Neural progenitor cell (in vitro differentiated cells): ENCODE measurements at regions not wholly inside any gene's neighbourhood (a gene's known extent, or its start where the extent isn't known, plus 50 kb on each side); places are given as distances from the start of the nearest gene placed in this dataset.
A peak's percentile ranks its signal among the peaks of the same experiment; 100 is the strongest.

ENCODE experiments used
- DNase-seq: peaks from one replicate; pipeline ENCODE4 v3.0.0-alpha.2; 2016; ENCODE audit warnings: low spot score
- H2AFZ ChIP-seq: fragments of 200-600 bp; sonication (generic); replicated peaks from 2 replicates; pipeline ENCODE4 v1.6.1; 2016; ENCODE audit warnings: antibody characterized with exemption
- H3F3A ChIP-seq: fragments of 200-600 bp; sonication (generic); 2 replicates; pipeline ENCODE4 v1.6.1; 2016; ENCODE audit warnings: antibody characterized with exemption, low read depth
- H3K27ac ChIP-seq: fragments of 200-600 bp; sonication (generic); 2 replicates; pipeline ENCODE4 v1.5.1; 2016; ENCODE audit warnings: mild to moderate bottlenecking
- H3K27me3 ChIP-seq: fragments of 200-600 bp; sonication (generic); 2 replicates; pipeline ENCODE4 v1.6.1; 2016; ENCODE audit warnings: mild to moderate bottlenecking, moderate library complexity
- H3K36me3 ChIP-seq: fragments of 200-600 bp; sonication (generic); 2 replicates; pipeline ENCODE4 v1.5.1; 2016
- H3K4me1 ChIP-seq: fragments of 200-600 bp; sonication (generic); 2 replicates; pipeline ENCODE4 v1.6.1; 2016; ENCODE audit warnings: mixed run types
- H3K4me2 ChIP-seq: fragments of 200-600 bp; sonication (generic); 2 replicates; pipeline ENCODE4 v1.6.1; 2016
- H3K4me3 ChIP-seq: fragments of 200-600 bp; sonication (generic); 2 replicates; pipeline ENCODE4 v1.5.1; 2016
- H3K79me2 ChIP-seq: fragments of 200-600 bp; sonication (generic); 2 replicates; pipeline ENCODE4 v1.6.1; 2016; ENCODE audit warnings: low read depth
- H3K9ac ChIP-seq: fragments of 200-600 bp; sonication (generic); 2 replicates; pipeline ENCODE4 v1.6.1; 2016
- H3K9me3 ChIP-seq: fragments of 200-600 bp; sonication (generic); 2 replicates; pipeline ENCODE4 v1.5.1; 2016; ENCODE audit warnings: low read depth
- H4K20me1 ChIP-seq: fragments of 200-600 bp; sonication (generic); 2 replicates; pipeline ENCODE4 v1.6.1; 2016; ENCODE audit warnings: low read depth
- H3K27ac Mint-ChIP-seq: 3 replicates; pipeline ENCODE4 v1.8.0; 2021; ENCODE audit warnings: mixed read lengths
- H3K27me3 Mint-ChIP-seq: 2 replicates; pipeline ENCODE4 v1.8.0; 2022; ENCODE audit warnings: low read depth, mild to moderate bottlenecking, inconsistent platforms, moderate library complexity, mixed read lengths; ENCODE audit not compliant: insufficient read depth
- H3K36me3 Mint-ChIP-seq: 3 replicates; pipeline ENCODE4 v1.8.0; 2021; ENCODE audit warnings: mixed read lengths
- H3K4me1 Mint-ChIP-seq: 3 replicates; pipeline ENCODE4 v1.8.0; 2021; ENCODE audit warnings: mixed read lengths
- H3K4me3 Mint-ChIP-seq: 3 replicates; pipeline ENCODE4 v1.8.0; 2021; ENCODE audit warnings: mild to moderate bottlenecking, moderate library complexity, mixed read lengths
- H3K9me3 Mint-ChIP-seq: 3 replicates; pipeline ENCODE4 v1.8.0; 2020; ENCODE audit warnings: mixed read lengths
- CTCF ChIP-seq: fragments of 200-600 bp; sonication (generic); IDR thresholded peaks from 2 replicates; pipeline ENCODE4 v1.5.1; 2017; ENCODE audit warnings: antibody characterized with exemption, mild to moderate bottlenecking
- EZH2 ChIP-seq: fragments of 200-600 bp; sonication (generic); IDR thresholded peaks from 2 replicates; pipeline ENCODE4 v1.6.1; 2017; ENCODE audit warnings: antibody characterized with exemption, mild to moderate bottlenecking, moderate library complexity
- EZH2phosphoT487 ChIP-seq: fragments of 200-600 bp; sonication (generic); IDR thresholded peaks from 2 replicates; pipeline ENCODE4 v1.6.1; 2017; ENCODE audit warnings: antibody characterized with exemption

- no peak overlapping the region for H3K4me3 Mint-ChIP-seq
- no peaks in the 10 kb centered on the region for H3K36me3 Mint-ChIP-seq
- peak overlapping the region; percentile 77 for H3K27ac Mint-ChIP-seq
- Histone ChIP-seq H3K9ac (no peak overlapping the region), H3K4me1 (peaks cover 13% of the 10 kb centered on the region), H3K36me3 (no peaks in the 10 kb centered on the region), H3F3A (peaks cover 17% of the 10 kb centered on the region), H3K4me3 (no peak overlapping the region), H3K27me3 (no peaks in the 10 kb centered on the region), H4K20me1 (no peaks in the 10 kb centered on the region), H3K27ac (no peak overlapping the region), H3K79me2 (no peaks in the 10 kb centered on the region), H3K9me3 (no peaks in the 10 kb centered on the region), H2AFZ (no peak overlapping the region), H3K4me2 (no peak overlapping the region)
- H3K9me3 Mint-ChIP-seq, result no peaks in the 10 kb centered on the region
- H3K4me1 Mint-ChIP-seq, result peaks cover 42% of the 10 kb centered on the region
- no peaks in the 10 kb centered on the region for H3K27me3 Mint-ChIP-seq
- no peak for DNase-seq
- TF ChIP-seq EZH2 (no peak), EZH2phosphoT487 (no peak), CTCF (no peak)
Measured at GRCh38 chr15:38672814-38673670, 108.4 kb upstream of the RASGRP1 start.

GRCh38 chr15:38674448-38674847, 109.8 kb upstream of the RASGRP1 start:
- Mint-ChIP-seq H3K36me3 (no peaks in the 10 kb centered on the region), H3K9me3 (no peaks in the 10 kb centered on the region), H3K27ac (no peak overlapping the region), H3K27me3 (peaks cover 6% of the 10 kb centered on the region), H3K4me3 (no peak overlapping the region), H3K4me1 (peaks cover 27% of the 10 kb centered on the region)
- H4K20me1 ChIP-seq, result no peaks in the 10 kb centered on the region
- no peak for TF ChIP-seq EZH2
- no peak for TF ChIP-seq EZH2phosphoT487
- no peak for TF ChIP-seq CTCF
- H3K9me3 ChIP-seq, result no peaks in the 10 kb centered on the region
- H3K79me2 ChIP-seq, result no peaks in the 10 kb centered on the region
- no peak for DNase-seq
- H3K4me3 ChIP-seq, result no peak overlapping the region
- H3K36me3 ChIP-seq, result no peaks in the 10 kb centered on the region
- no peak overlapping the region for H2AFZ ChIP-seq
- no peaks in the 10 kb centered on the region for H3K27me3 ChIP-seq
- H3K27ac ChIP-seq, result no peak overlapping the region
- H3K4me1 ChIP-seq, result peaks cover 5% of the 10 kb centered on the region
- no peak overlapping the region for H3K4me2 ChIP-seq
- peaks cover 8% of the 10 kb centered on the region for H3F3A ChIP-seq
- H3K9ac ChIP-seq, result no peak overlapping the region

GRCh38 chr15:38678281-38678680, 113.7 kb upstream of the RASGRP1 start:
- Mint-ChIP-seq H3K36me3 (no peaks in the 10 kb centered on the region), H3K4me3 (no peak overlapping the region), H3K27me3 (peaks cover 7% of the 10 kb centered on the region), H3K27ac (no peak overlapping the region), H3K4me1 (peaks cover 8% of the 10 kb centered on the region), H3K9me3 (no peaks in the 10 kb centered on the region)
- TF ChIP-seq EZH2phosphoT487, result no peak
- TF ChIP-seq EZH2, result no peak
- TF ChIP-seq CTCF, result no peak
- Histone ChIP-seq H3K36me3 (no peaks in the 10 kb centered on the region), H3K79me2 (no peaks in the 10 kb centered on the region), H2AFZ (no peak overlapping the region), H3K4me2 (no peak overlapping the region), H3F3A (no peaks in the 10 kb centered on the region), H3K9ac (no peak overlapping the region), H3K9me3 (no peaks in the 10 kb centered on the region), H4K20me1 (no peaks in the 10 kb centered on the region), H3K4me3 (no peak overlapping the region), H3K4me1 (no peaks in the 10 kb centered on the region), H3K27ac (no peak overlapping the region), H3K27me3 (no peaks in the 10 kb centered on the region)
- DNase-seq, result no peak
